K562 (cell line): ENCODE measurements at regions not wholly inside any gene's neighbourhood (a gene's known extent, or its start where the extent isn't known, plus 50 kb on each side); places are given as distances from the start of the nearest gene placed in this dataset.

Experiments
- BCL6 ChIP-seq: fragments of 250-450 bp; sonication (Bioruptor Pico); IDR thresholded peaks from 2 replicates; pipeline ENCODE4 v1.4.0; 2020
- BCOR ChIP-seq: fragments of 450-650 bp; IDR thresholded peaks from 2 replicates; pipeline ENCODE4 v1.6.1; 2016
- CREM ChIP-seq: IDR thresholded peaks from 2 replicates; pipeline ENCODE4 v1.6.1; 2014; ENCODE audit warnings: antibody characterized with exemption, low read depth
- CTCFL ChIP-seq: IDR thresholded peaks from 2 replicates; pipeline ENCODE4 v1.6.1; 2011; ENCODE audit warnings: borderline replicate concordance, low read depth, mild to moderate bottlenecking, moderate library complexity, low read length; ENCODE audit not compliant: insufficient read depth, poor library complexity, severe bottlenecking
- E2F4 ChIP-seq: sonication (generic); formaldehyde crosslinking; IDR thresholded peaks from 2 replicates; pipeline ENCODE4 v1.8.0; 2022; ENCODE audit warnings: mild to moderate bottlenecking, low read depth, missing genetic modification reagents
- HOXB6 ChIP-seq: fragments of 250-450 bp; sonication (Bioruptor Pico); IDR thresholded peaks from 2 replicates; pipeline ENCODE4 v1.5.1; 2022; ENCODE audit warnings: mild to moderate bottlenecking, borderline replicate concordance
- KLF10 ChIP-seq: fragments of 250-450 bp; sonication (Bioruptor Pico); IDR thresholded peaks from 2 replicates; pipeline ENCODE4 v1.6.1; 2021; ENCODE audit warnings: matching md5 sums
- MEIS2 ChIP-seq: fragments of 450-650 bp; IDR thresholded peaks from 2 replicates; pipeline ENCODE4 v1.6.1; 2014; ENCODE audit warnings: mild to moderate bottlenecking; ENCODE audit not compliant: partially characterized antibody
- NFRKB ChIP-seq: fragments of 450-650 bp; IDR thresholded peaks from 2 replicates; pipeline ENCODE4 v1.6.1; 2016; ENCODE audit warnings: low read depth
- NR2C2 ChIP-seq, 2 experiments: fragments of 200-800 bp in 1 of 2; sonication (Bioruptor generic) in 1 of 2; sonication (generic) in 1 of 2; formaldehyde crosslinking in 1 of 2; IDR thresholded peaks; 2 replicates each; pipeline versions ENCODE4 v1.6.1 to v1.8.0; 2016 to 2022; ENCODE audit warnings: mild to moderate bottlenecking in 1 of 2, missing compliant biosample characterization in 1 of 2, missing genetic modification characterization in 1 of 2, missing genetic modification reagents in 1 of 2
- RB1 ChIP-seq: fragments of 450-650 bp; IDR thresholded peaks from 2 replicates; pipeline ENCODE4 v1.6.1; 2017; ENCODE audit warnings: low read depth, mild to moderate bottlenecking
- SMARCA4 ChIP-seq: fragments of 450-650 bp; IDR thresholded peaks from 2 replicates; pipeline ENCODE4 v1.6.1; 2016
- SMARCE1 ChIP-seq: fragments of 450-650 bp; IDR thresholded peaks from 2 replicates; pipeline ENCODE4 v1.7.1; 2016; ENCODE audit warnings: mild to moderate bottlenecking
- SMC3 ChIP-seq: conservative IDR thresholded peaks from 2 replicates; pipeline ENCODE4 v1.6.1; 2011; ENCODE audit warnings: low read depth, low read length, improper control_type of control experiment; ENCODE audit not compliant: insufficient read depth
- SP1 ChIP-seq: sonication (generic); formaldehyde crosslinking; IDR thresholded peaks from 2 replicates; pipeline ENCODE4 v1.8.1; 2022; ENCODE audit warnings: mild to moderate bottlenecking, missing genetic modification reagents
- TBL1XR1 ChIP-seq, 2 experiments: IDR thresholded peaks; 2 replicates each; pipeline ENCODE4 v1.6.1; 2012; ENCODE audit warnings: improper control_type of control experiment in 2 of 2, low read length in 2 of 2, mild to moderate bottlenecking in 1 of 2
- TRIM28 ChIP-seq: fragments of 450-650 bp; IDR thresholded peaks from 2 replicates; pipeline ENCODE4 v1.6.1; 2017
- ZFX ChIP-seq: sonication (generic); formaldehyde crosslinking; IDR thresholded peaks from 2 replicates; pipeline ENCODE4 v1.8.0; 2022; ENCODE audit warnings: mild to moderate bottlenecking, missing genetic modification reagents, moderate library complexity
- ZNF121 ChIP-seq: sonication (generic); formaldehyde crosslinking; conservative IDR thresholded peaks from 2 replicates; pipeline ENCODE4 v1.8.0; 2022; ENCODE audit warnings: missing genetic modification reagents
- ZNF384 ChIP-seq: IDR thresholded peaks from 2 replicates; pipeline ENCODE4 v1.6.1; 2012; ENCODE audit warnings: low read depth, low read length, improper control_type of control experiment
- ZNF551 ChIP-seq: fragments of 250-450 bp; sonication (Bioruptor Pico); IDR thresholded peaks from 2 replicates; pipeline ENCODE4 v1.5.0; 2021; ENCODE audit warnings: mild to moderate bottlenecking, moderate library complexity
- TF ChIP-seq, protein P1 (sequence below): fragments of 450-650 bp; formaldehyde crosslinking; IDR thresholded peaks from 2 replicates; pipeline ENCODE4 v1.4.0; 2022; ENCODE audit warnings: missing genetic modification characterization
- TF ChIP-seq, protein P2 (sequence below): fragments of 200-800 bp; sonication (Bioruptor generic); IDR thresholded peaks from 2 replicates; pipeline ENCODE4 v1.6.1; 2017; ENCODE audit warnings: missing genetic modification characterization, missing compliant biosample characterization

GRCh38 chr2:44087036-44087713, 81.5 kb upstream of the PPM1B start (continued):
- TF ChIP-seq HOXB6 (CRISPR knock-in tag): no peak
- no peak for TF ChIP-seq MEIS2
- no peak for TF ChIP-seq BCOR
- 0 out of 2 replicates have a peak, but pooled peaks have one; percentile 38 for TF ChIP-seq SP1 (CRISPR knock-in tag)
- peak; percentile 59; the same call in 1 of the 2 replicates for TF ChIP-seq RB1
- peak; percentile 45; the same call in 1 of the 2 replicates for TF ChIP-seq ZFX (CRISPR knock-in tag)
- TF ChIP-seq ZNF551: no peak
- TF ChIP-seq, protein P1, sequence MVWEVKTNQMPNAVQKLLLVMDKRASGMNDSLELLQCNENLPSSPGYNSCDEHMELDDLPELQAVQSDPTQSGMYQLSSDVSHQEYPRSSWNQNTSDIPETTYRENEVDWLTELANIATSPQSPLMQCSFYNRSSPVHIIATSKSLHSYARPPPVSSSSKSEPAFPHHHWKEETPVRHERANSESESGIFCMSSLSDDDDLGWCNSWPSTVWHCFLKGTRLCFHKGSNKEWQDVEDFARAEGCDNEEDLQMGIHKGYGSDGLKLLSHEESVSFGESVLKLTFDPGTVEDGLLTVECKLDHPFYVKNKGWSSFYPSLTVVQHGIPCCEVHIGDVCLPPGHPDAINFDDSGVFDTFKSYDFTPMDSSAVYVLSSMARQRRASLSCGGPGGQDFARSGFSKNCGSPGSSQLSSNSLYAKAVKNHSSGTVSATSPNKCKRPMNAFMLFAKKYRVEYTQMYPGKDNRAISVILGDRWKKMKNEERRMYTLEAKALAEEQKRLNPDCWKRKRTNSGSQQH (CRISPR knock-in tag): no peak
- TF ChIP-seq NR2C2 (CRISPR knock-in tag; IDR thresholded peaks at IDR 0.05): no peak
- TF ChIP-seq NR2C2 (tag; IDR thresholded peaks at IDR 0.05): peak; percentile 51
- TF ChIP-seq BCL6 (CRISPR knock-in tag): 0 out of 2 replicates have a peak, but pooled peaks have one; percentile 15
- TF ChIP-seq CTCFL: no peak
- peak; percentile 97 for TF ChIP-seq CREM
- no peak for TF ChIP-seq TBL1XR1 (IDR thresholded peaks at IDR 0.05; ENCODE audit: low read length in 2 of 2)
- TF ChIP-seq NFRKB: no peak
- TF ChIP-seq E2F4 (CRISPR knock-in tag): no peak
- TF ChIP-seq ZNF384: peak; percentile 13; the same call in 1 of the 2 replicates
- TF ChIP-seq SMARCE1: peak; percentile 36; the same call in 1 of the 2 replicates
- TF ChIP-seq SMARCA4: peak; percentile 37; the same call in 1 of the 2 replicates
- TF ChIP-seq, protein P2, sequence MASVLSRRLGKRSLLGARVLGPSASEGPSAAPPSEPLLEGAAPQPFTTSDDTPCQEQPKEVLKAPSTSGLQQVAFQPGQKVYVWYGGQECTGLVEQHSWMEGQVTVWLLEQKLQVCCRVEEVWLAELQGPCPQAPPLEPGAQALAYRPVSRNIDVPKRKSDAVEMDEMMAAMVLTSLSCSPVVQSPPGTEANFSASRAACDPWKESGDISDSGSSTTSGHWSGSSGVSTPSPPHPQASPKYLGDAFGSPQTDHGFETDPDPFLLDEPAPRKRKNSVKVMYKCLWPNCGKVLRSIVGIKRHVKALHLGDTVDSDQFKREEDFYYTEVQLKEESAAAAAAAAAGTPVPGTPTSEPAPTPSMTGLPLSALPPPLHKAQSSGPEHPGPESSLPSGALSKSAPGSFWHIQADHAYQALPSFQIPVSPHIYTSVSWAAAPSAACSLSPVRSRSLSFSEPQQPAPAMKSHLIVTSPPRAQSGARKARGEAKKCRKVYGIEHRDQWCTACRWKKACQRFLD (CRISPR knock-in tag): no peak
- no peak for TF ChIP-seq KLF10 (CRISPR knock-in tag)
- TF ChIP-seq TRIM28: no peak
- TF ChIP-seq ZNF121 (CRISPR knock-in tag): peak; percentile 72
- TF ChIP-seq SMC3: peak; percentile 55; the same call in 1 of the 2 replicates
